CD4-positive, alpha-beta T cell treated with Interferon gamma for 1 hour (primary cell): ENCODE measurements at regions not wholly inside any gene's neighbourhood (a gene's known extent, or its start where the extent isn't known, plus 50 kb on each side); places are given as distances from the start of the nearest gene placed in this dataset.
"Not testable (repeated sequence)": the region's sequence is repeated elsewhere in the genome, so short reads cannot be mapped to it uniquely, and the experiment has no call there.

Source experiments
- DNase-seq: peaks from one replicate; pipeline ENCODE4 v3.0.0-alpha.2; 2020

DNA sequence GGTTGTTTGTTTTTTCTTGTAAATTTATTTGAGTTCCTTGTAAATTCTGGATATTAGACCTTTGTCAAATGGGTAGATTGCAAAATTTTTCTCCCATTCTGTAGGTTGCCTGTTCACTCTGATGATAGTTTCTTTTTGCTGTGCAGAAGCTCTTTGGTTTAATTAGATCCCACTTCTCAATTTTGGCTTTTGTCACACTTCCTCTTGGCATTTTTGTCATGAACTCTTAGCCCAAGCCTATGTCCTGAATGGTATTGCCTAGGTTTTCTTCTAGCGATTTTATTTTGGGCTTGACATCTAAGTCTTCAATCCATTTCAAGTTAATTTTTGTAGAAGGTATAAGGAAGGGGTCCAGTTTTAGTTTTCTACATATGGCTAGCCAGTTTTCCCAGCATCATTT lies 82.8 kb upstream of the PHACTR1 start:
- DNase-seq = not testable (repeated sequence)

DNA sequence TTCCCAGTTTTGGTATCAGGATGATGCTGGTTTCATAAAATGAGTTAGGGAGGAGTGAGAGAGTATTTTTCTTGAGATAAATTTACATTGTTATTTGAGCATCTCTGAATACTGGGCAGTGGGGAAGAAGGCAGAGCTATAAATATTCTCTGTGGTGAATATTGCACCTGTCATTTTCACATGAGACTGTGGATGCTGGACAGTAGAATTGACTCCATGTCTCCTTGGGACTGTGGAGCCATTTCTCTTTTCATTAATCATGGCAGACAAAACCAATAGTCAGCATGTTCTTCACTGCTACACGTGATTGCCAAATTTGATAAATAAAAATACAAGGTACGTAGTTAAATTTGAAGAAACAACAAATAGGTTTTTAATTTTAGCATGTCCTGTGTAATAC lies 81.2 kb upstream of the PHACTR1 start:
- DNase-seq = no peak

DNA sequence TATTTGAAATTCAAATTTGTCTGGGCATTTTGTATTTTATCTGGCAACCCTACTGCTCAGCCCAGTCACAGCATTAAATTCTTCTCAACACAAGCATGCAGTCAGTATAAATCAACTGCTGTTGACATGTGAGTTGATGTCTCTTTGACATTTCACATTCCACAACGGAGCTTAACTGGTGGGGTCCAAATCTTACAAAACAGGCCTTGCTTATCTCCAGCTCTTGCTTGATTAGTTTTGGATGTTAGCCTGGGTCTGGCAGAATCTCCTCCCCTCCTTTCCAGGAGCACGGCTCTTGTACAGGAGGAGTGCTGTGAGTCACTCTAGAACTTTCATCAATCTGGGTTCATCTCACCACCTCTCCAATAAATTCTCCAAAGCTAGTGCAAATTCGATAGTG lies 80.8 kb upstream of the PHACTR1 start:
- no peak for DNase-seq

DNA sequence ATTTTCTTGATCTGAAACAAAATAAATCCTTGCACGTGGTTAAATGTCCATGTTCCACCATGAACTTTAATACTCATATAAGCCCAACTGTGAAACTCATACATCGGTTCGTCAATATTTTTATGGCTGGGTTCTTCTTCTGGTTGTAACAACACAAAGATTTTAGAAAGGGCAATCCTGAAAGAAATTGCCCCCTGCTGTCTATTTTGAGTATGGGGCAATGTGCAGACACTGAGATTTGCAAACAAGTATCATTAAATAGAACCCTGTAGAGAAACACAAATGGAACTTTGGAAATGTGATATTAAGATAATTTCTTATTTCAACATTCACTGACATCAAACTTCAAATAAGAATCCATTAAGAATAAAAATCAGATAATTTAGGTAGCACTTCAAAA lies 80.2 kb upstream of the PHACTR1 start:
- DNase-seq = no peak

- peak; percentile 47 for DNase-seq
Measured at GRCh38 chr6:12637960-12638641, 78.5 kb upstream of the PHACTR1 start.

- DNase-seq = no peak
Measured at GRCh38 chr6:12640438-12640837, 76.1 kb upstream of the PHACTR1 start.

- DNase-seq = not testable (repeated sequence)
Measured at GRCh38 chr6:12641785-12642184, 74.8 kb upstream of the PHACTR1 start.

- DNase-seq = no peak
Measured at GRCh38 chr6:12645941-12646340, 70.6 kb upstream of the PHACTR1 start.

DNA sequence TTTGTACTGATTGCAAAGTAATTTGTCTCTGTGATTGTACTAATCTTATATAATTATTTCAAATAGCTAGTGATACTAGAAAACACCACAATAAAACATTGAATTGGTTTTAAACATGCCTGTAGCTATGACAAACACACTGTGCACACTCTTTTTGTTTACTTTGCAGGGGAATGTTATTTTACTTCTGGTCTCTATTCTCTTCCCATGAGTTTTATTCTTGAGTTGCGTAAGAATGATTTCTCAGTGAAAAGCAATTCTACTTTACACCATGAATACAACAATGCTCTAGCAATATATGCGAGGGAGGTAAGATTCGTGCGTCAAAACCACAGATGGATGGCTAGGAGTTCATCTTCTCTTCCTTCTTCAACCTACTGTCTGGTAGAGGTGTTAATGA lies 68.4 kb upstream of the PHACTR1 start:
- no peak for DNase-seq

GRCh38 chr6:12649325-12649724 lies 67.2 kb upstream of the PHACTR1 start:
- DNase-seq = no peak

- DNase-seq = no peak
Measured at GRCh38 chr6:12653486-12653885, 63.1 kb upstream of the PHACTR1 start.

- no peak for DNase-seq
Measured at GRCh38 chr6:12654107-12654506, 62.5 kb upstream of the PHACTR1 start.

DNA sequence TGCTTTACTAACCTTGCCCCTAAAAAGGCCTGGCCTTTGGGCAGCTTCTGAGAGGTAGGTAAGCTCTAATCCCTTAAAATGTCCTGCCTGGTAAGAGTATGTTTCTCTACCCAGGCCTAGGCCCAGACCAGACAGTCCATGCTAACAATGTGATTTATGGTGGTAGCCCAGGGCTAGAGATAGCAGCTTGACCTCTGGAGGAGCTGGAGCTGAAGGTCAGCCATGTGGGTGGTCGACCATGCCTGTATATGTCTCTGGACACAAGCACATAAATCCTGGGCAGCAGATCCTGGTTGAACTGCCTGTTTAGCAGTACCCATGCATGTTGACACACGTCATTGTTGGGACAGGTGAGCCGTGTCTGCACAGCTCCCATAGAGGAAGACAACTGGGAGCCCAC lies 62.1 kb upstream of the PHACTR1 start:
- no peak for DNase-seq

- no peak for DNase-seq
Measured at GRCh38 chr6:12656906-12657305, 59.7 kb upstream of the PHACTR1 start.

GRCh38 chr6:12657884-12658283 lies 58.7 kb upstream of the PHACTR1 start:
- no peak for DNase-seq

DNA sequence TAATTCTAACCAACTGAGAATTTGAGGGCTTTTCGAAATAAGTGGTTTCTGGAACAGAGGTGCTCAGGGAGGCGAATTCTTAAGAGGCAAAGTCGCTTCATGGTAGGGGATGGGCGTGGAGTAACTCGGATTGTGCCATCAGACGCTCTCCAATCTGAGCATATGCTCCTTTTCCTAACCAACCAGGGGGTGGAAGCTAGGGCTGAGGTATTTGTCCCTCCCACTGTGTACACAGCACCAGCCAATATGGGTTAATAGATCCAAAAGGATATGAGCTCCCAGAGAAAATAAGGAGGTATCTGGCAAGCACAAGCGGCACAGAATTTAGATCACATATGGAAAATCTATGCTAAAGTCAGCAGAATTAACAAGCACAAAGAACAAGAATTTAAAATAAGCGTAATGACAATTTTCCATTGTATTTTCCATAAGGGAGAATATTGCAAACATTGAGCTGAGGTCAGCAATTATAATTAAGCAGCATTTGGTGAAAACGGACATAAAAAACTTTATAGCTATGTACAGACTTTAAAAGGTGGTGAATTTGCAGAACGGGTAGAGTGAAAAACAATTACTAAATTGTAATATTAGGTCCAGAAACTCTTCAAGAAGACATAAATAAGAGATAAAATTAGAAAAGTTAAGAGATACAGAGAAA lies 55.0 kb upstream of the PHACTR1 start:
- no peak for DNase-seq
